RKO (cell line): ENCODE measurements at regions not wholly inside any gene's neighbourhood (a gene's known extent, or its start where the extent isn't known, plus 50 kb on each side); places are given as distances from the start of the nearest gene placed in this dataset.

Experiments
- DNase-seq: peaks from one replicate; pipeline ENCODE4 v3.0.0-alpha.2; 2016; ENCODE audit warnings: low spot score

- DNase-seq = peak; percentile 24
Measured at GRCh38 chr11:55719608-55720160, 53.6 kb upstream of the OR5D13 start.
